H1 (cell line): ENCODE measurements at regions not wholly inside any gene's neighbourhood (a gene's known extent, or its start where the extent isn't known, plus 50 kb on each side); places are given as distances from the start of the nearest gene placed in this dataset.

ENCODE experiments used
- CTCF ChIA-PET: fragments of 300-600 bp; sonication (Branson Sonifier 250); formaldehyde crosslinking; loops from one replicate; lab custom pipeline; 2021; ENCODE audit not compliant: partially characterized antibody; lab: Charles Lee
- POLR2A ChIA-PET: fragments of 300-600 bp; sonication (Branson Sonifier 250); formaldehyde crosslinking; loops from one replicate; lab custom pipeline; 2021; ENCODE audit warnings: inconsistent platforms; ENCODE audit not compliant: partially characterized antibody; lab: Charles Lee
- DNase-seq, 2 experiments: peaks; one replicate each; pipeline versions ENCODE4 v3.0.0 to v3.0.0-alpha.2; 2010 to 2022; ENCODE audit warnings: low spot score in 2 of 2, low read depth in 1 of 2, mixed read lengths in 1 of 2
- FAIRE-seq: peaks from 2 replicates; lab custom pipeline; 2011; peaks lifted over from hg19 to GRCh38; lab: Jason Lieb, UNC
- H2AFZ ChIP-seq: 2 replicates; pipeline ENCODE4 v1.8.1; 2012; ENCODE audit warnings: low read length, inconsistent platforms
- H2AK5ac ChIP-seq: 2 replicates; pipeline ENCODE4 v1.6.1; 2013; ENCODE audit warnings: low read depth, low read length
- H2BK120ac ChIP-seq: replicated peaks from 2 replicates; pipeline ENCODE3; 2013; ENCODE audit warnings: low read depth, low read length, inconsistent platforms
- H2BK12ac ChIP-seq: 2 replicates; pipeline ENCODE4 v1.6.1; 2013; ENCODE audit warnings: low read depth, low read length
- H2BK15ac ChIP-seq: 2 replicates; pipeline ENCODE4 v1.6.1; 2013; ENCODE audit warnings: low read length
- H2BK20ac ChIP-seq: 2 replicates; pipeline ENCODE4 v1.6.1; 2013; ENCODE audit warnings: low read length
- H2BK5ac ChIP-seq: 2 replicates; pipeline ENCODE4 v1.6.1; 2013; ENCODE audit warnings: low read depth, low read length
- H3K14ac ChIP-seq: 2 replicates; pipeline ENCODE4 v1.6.1; 2013; ENCODE audit warnings: inconsistent platforms; ENCODE audit not compliant: insufficient read length
- H3K18ac ChIP-seq: 2 replicates; pipeline ENCODE4 v1.6.1; 2013; ENCODE audit warnings: low read length; ENCODE audit errors: extremely low read depth
- H3K23ac ChIP-seq: 2 replicates; pipeline ENCODE4 v1.6.1; 2013; ENCODE audit warnings: inconsistent platforms; ENCODE audit not compliant: insufficient read length
- H3K23me2 ChIP-seq: 2 replicates; pipeline ENCODE4 v1.6.1; 2013; ENCODE audit warnings: low read depth, low read length
- H3K27ac ChIP-seq: 2 replicates; pipeline ENCODE4 v1.6.1; 2011; ENCODE audit warnings: low read depth, low read length, inconsistent platforms
- H3K27me3 ChIP-seq, 4 experiments: replicated peaks in 1 of 4; 1 replicate in 1 of 4; 2 replicates in 3 of 4; pipeline versions ENCODE4 v1.6.1 to v1.8.1; 2011 to 2013; ENCODE audit warnings: low read length in 3 of 4, mild to moderate bottlenecking in 3 of 4, inconsistent platforms in 2 of 4, mixed read lengths in 2 of 4, moderate library complexity in 1 of 4; ENCODE audit not compliant: control insufficient read depth in 3 of 4, insufficient read depth in 3 of 4; ENCODE audit errors: extremely low read depth in 1 of 4
- H3K36me3 ChIP-seq, 4 experiments: 2 replicates each; pipeline versions ENCODE4 v1.6.1 to v1.8.1; 2011 to 2013; ENCODE audit warnings: mild to moderate bottlenecking in 4 of 4, low read length in 3 of 4, moderate library complexity in 2 of 4, control low read depth in 1 of 4, inconsistent platforms in 1 of 4; ENCODE audit not compliant: insufficient read depth in 4 of 4, control insufficient read depth in 2 of 4
- H3K4ac ChIP-seq: replicated peaks from 2 replicates; pipeline ENCODE3; 2013; ENCODE audit warnings: low read length, low read depth, mixed read lengths, inconsistent platforms; ENCODE audit not compliant: insufficient read length
- H3K4me1 ChIP-seq, 4 experiments: replicated peaks in 1 of 4; 1 replicate in 1 of 4; 2 replicates in 3 of 4; pipeline versions ENCODE4 v1.6.1 to v1.8.1; 2011 to 2013; ENCODE audit warnings: low read length in 3 of 4, inconsistent platforms in 2 of 4, mixed read lengths in 1 of 4; ENCODE audit not compliant: insufficient read depth in 4 of 4, control insufficient read depth in 3 of 4
- H3K4me2 ChIP-seq, 2 experiments: 2 replicates each; pipeline versions ENCODE4 v1.6.1 to v1.8.1; 2011 to 2013; ENCODE audit warnings: low read depth in 2 of 2, low read length in 2 of 2, control low read depth in 1 of 2, inconsistent platforms in 1 of 2, mild to moderate bottlenecking in 1 of 2; ENCODE audit not compliant: insufficient read depth in 1 of 2
- H3K4me3 ChIP-seq, 4 experiments: fragments of 200-600, 300-600 bp in 1 of 4; sonication (generic), shearing (Covaris generic), sonication (Bioruptor Twin) in 1 of 4; 2 replicates each; pipeline versions ENCODE4 v1.5.1 to v1.8.1; 2011 to 2016; ENCODE audit warnings: low read length in 4 of 4, low read depth in 3 of 4, control low read depth in 2 of 4, inconsistent platforms in 2 of 4, mild to moderate bottlenecking in 2 of 4, mixed read lengths in 1 of 4, moderate library complexity in 1 of 4; ENCODE audit not compliant: insufficient read depth in 2 of 4; ENCODE audit errors: extremely low read depth in 1 of 4
- H3K56ac ChIP-seq: replicated peaks from 2 replicates; pipeline ENCODE3; 2013; ENCODE audit warnings: low read depth, mild to moderate bottlenecking, mixed read lengths, low read length, inconsistent platforms; ENCODE audit not compliant: insufficient read length
- H3K79me1 ChIP-seq: 2 replicates; pipeline ENCODE4 v1.6.1; 2013; ENCODE audit warnings: low read depth, low read length, control low read depth
- H3K79me2 ChIP-seq, 2 experiments: 2 replicates each; pipeline versions ENCODE4 v1.6.1 to v1.8.1; 2012 to 2013; ENCODE audit warnings: low read length in 2 of 2, mild to moderate bottlenecking in 2 of 2, inconsistent platforms in 1 of 2; ENCODE audit not compliant: insufficient read depth in 2 of 2, control insufficient read depth in 1 of 2
- H3K9ac ChIP-seq, 4 experiments: replicated peaks in 1 of 4; 1 replicate in 1 of 4; 2 replicates in 3 of 4; pipeline versions ENCODE4 v1.6.1 to v1.8.1; 2011 to 2013; ENCODE audit warnings: low read depth in 3 of 4, low read length in 3 of 4, control low read depth in 2 of 4, mild to moderate bottlenecking in 2 of 4, moderate library complexity in 2 of 4, inconsistent platforms in 1 of 4; ENCODE audit errors: extremely low read depth in 1 of 4
- H3K9me3 ChIP-seq, 2 experiments: 2 replicates each; pipeline versions ENCODE4 v1.6.1 to v1.8.1; 2012 to 2013; ENCODE audit warnings: mild to moderate bottlenecking in 2 of 2, moderate library complexity in 2 of 2, control low read depth in 1 of 2, inconsistent platforms in 1 of 2, low read depth in 1 of 2, low read length in 1 of 2, mixed read lengths in 1 of 2; ENCODE audit not compliant: insufficient read depth in 2 of 2
- H4K20me1 ChIP-seq, 2 experiments: replicated peaks in 1 of 2; 2 replicates each; pipeline versions ENCODE3 to v1.8.1; 2011 to 2013; ENCODE audit warnings: inconsistent platforms in 2 of 2, low read length in 2 of 2, mild to moderate bottlenecking in 1 of 2; ENCODE audit not compliant: insufficient read depth in 2 of 2, control insufficient read depth in 1 of 2
- H4K5ac ChIP-seq: 2 replicates; pipeline ENCODE4 v1.6.1; 2013; ENCODE audit warnings: low read length, low read depth, mixed read lengths, inconsistent platforms; ENCODE audit not compliant: insufficient read length
- H4K8ac ChIP-seq: 2 replicates; pipeline ENCODE4 v1.8.0; 2013; ENCODE audit warnings: mild to moderate bottlenecking, moderate library complexity, low read length, inconsistent platforms; ENCODE audit not compliant: insufficient read depth; ENCODE audit errors: extremely low read depth
- H4K91ac ChIP-seq: replicated peaks from 2 replicates; pipeline ENCODE3; 2013; ENCODE audit warnings: low read length, mixed read lengths, inconsistent platforms; ENCODE audit not compliant: insufficient read length
- ATF2 ChIP-seq: IDR thresholded peaks from 2 replicates; pipeline ENCODE4 v1.6.1; 2012; ENCODE audit warnings: low read length, inconsistent platforms
- CBX5 ChIP-seq: fragments of 300-800, 300-1000 bp; sonication (generic); IDR thresholded peaks from 2 replicates; pipeline ENCODE4 v1.7.1; 2016; ENCODE audit warnings: antibody characterized with exemption, low read length, low read depth
- CHD1 ChIP-seq: IDR thresholded peaks from 2 replicates; pipeline ENCODE4 v1.6.1; 2012; ENCODE audit warnings: low read depth, low read length, improper control_type of control experiment
- FOSL1 ChIP-seq: IDR thresholded peaks from 2 replicates; pipeline ENCODE4 v1.6.1; 2011; ENCODE audit warnings: mild to moderate bottlenecking, low read depth, low read length, moderate library complexity; ENCODE audit not compliant: insufficient read depth
- GABPA ChIP-seq: IDR thresholded peaks from 2 replicates; pipeline ENCODE4 v1.6.1; 2011; ENCODE audit warnings: mild to moderate bottlenecking, low read length, moderate library complexity, borderline replicate concordance; ENCODE audit not compliant: insufficient read depth
- HDAC6 ChIP-seq: IDR thresholded peaks from one replicate; pipeline ENCODE4 v1.7.1; 2012; ENCODE audit warnings: low read depth, mild to moderate bottlenecking, inconsistent platforms, low read length, moderate library complexity
- NRF1 ChIP-seq: IDR thresholded peaks from 2 replicates; pipeline ENCODE4 v1.6.1; 2011; ENCODE audit warnings: mild to moderate bottlenecking, low read depth, low read length, improper control_type of control experiment
- SP4 ChIP-seq: IDR thresholded peaks from 2 replicates; pipeline ENCODE4 v1.6.1; 2012; ENCODE audit warnings: low read length, inconsistent platforms
- SRF ChIP-seq: IDR thresholded peaks from 2 replicates; pipeline ENCODE4 v1.6.1; 2011; ENCODE audit warnings: mild to moderate bottlenecking, low read depth, low read length, moderate library complexity
- TEAD4 ChIP-seq: IDR thresholded peaks from 2 replicates; pipeline ENCODE4 v1.6.1; 2012; ENCODE audit warnings: low read depth, low read length, inconsistent platforms, mixed read lengths
- WGBS, 2 experiments: shearing (Covaris generic) in 1 of 2; methylation state at CpG; one replicate each; pipeline versions ENCODE4 v1.1.6 to v1.1.7; 2013 to 2015; ENCODE audit warnings: low lambda C conversion rate in 2 of 2, mixed read lengths in 2 of 2, inconsistent platforms in 1 of 2, low coverage in 1 of 2, missing lambda C conversion rate in 1 of 2; ENCODE audit not compliant: insufficient replicate concordance in 2 of 2, insufficient coverage in 1 of 2, insufficient read length in 1 of 2; ENCODE audit errors: extremely low coverage in 1 of 2, missing lambda C conversion rate in 1 of 2; 5-methylcytosine and 5-hydroxymethylcytosine counted together

- H3K23ac ChIP-seq = no peak overlapping the region
- WGBS, 2 experiments = 95% methylated on average over 5 of the region's 5 CpGs; no CpG with 5 or more reads in 1 of the 2 experiments
- H3K4me1 ChIP-seq = 0 out of 7 replicates have a peak, but pooled peaks cover 0 to 3% (median 0%) of the 10 kb centered on the region in 4 experiments
- H3K23me2 ChIP-seq = no peaks in the 10 kb centered on the region
- no peak overlapping the region for H3K9ac ChIP-seq
- H2BK15ac ChIP-seq = no peak overlapping the region
- no peak overlapping the region for H4K91ac ChIP-seq
- no peak overlapping the region for H2BK120ac ChIP-seq
- H3K4me2 ChIP-seq = no peak overlapping the region
- FAIRE-seq (no peak), DNase-seq (no peak)
- H2BK12ac ChIP-seq = no peak overlapping the region
- H2BK20ac ChIP-seq = no peak overlapping the region
- no peaks in the 10 kb centered on the region for H3K27me3 ChIP-seq
- POLR2A ChIA-PET = no interaction called here
- CTCF ChIA-PET = interaction anchor here (1.1 kb wide), 1 partner anchor 9 kb away, joined by 5 read pairs; no protein-coding TSS in a partner anchor
- no peak overlapping the region for H3K4ac ChIP-seq
- no peak overlapping the region; the same call in 1 of the 2 replicates for H4K8ac ChIP-seq
- no peak overlapping the region for H2BK5ac ChIP-seq
- H3K79me1 ChIP-seq = no peaks in the 10 kb centered on the region
- peak overlapping the region; percentile 70 for H2AFZ ChIP-seq
- H3K56ac ChIP-seq = no peak overlapping the region
- TF ChIP-seq FOSL1 (no peak), CBX5 (no peak), SP4 (no peak), ATF2 (no peak), TEAD4 (no peak), HDAC6 (no peak), CHD1 (no peak), SRF (no peak), NRF1 (no peak), GABPA (no peak)
- no peaks in the 10 kb centered on the region for H4K20me1 ChIP-seq
- no peaks in the 10 kb centered on the region for H3K36me3 ChIP-seq
- H4K5ac ChIP-seq = no peak overlapping the region
- H3K79me2 ChIP-seq = no peaks in the 10 kb centered on the region
- no peak overlapping the region for H3K27ac ChIP-seq
- H3K9me3 ChIP-seq = no peaks in the 10 kb centered on the region
- H3K18ac ChIP-seq = no peak overlapping the region
- no peak overlapping the region for H2AK5ac ChIP-seq
- no peak overlapping the region for H3K4me3 ChIP-seq
- no peak overlapping the region for H3K14ac ChIP-seq
Measured at GRCh38 chr2:107235491-107236254, 349.7 kb upstream of the ST6GAL2 start.
